ENCODE measurements at regions not wholly inside any gene's neighbourhood (a gene's known extent, or its start where the extent isn't known, plus 50 kb on each side); places are given as distances from the start of the nearest gene placed in this dataset.

DNA sequence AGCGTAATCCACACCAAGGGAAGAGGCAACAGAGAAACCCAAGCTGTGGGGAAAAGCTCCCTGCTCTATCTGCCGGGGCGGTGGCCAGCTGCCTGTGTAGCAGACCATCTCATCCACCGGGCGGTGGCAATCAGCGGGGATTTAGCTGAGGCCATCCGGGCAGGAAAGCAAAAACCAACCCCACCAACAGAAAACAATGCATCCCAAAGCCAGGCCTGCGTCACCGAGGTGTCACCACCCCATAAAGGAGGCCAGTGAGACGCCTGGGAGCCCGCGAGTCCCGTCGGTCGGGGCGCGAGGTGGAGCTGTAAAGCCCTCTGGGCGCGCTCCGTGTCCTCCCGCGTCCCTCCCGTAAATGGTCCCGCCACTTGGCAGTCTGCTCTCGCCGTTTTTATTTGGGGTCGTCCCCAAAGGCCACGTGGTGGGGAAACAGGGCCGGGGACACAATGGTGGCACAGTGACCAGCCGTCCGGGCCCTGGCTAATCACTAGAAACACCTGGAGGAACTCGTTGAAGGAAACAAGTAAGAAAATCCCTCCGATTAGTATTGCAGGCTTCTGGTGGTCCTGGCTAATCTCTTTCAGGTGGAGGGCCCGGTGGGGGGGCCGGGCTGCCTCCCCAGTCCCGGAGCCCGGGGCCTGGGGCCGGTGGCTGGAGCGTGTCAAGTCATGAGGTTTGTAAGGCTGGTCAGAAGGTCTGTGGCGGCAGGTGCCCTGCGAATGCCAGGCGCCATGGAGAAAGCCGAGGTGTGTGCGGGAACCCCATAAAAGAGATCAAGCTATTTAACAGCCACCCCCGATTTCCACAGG is 94.7 kb upstream of the GSC start:
- DNase-seq = no peak
- no peaks in the 10 kb centered on the region for H3K4me1 ChIP-seq
- H3K36me3 ChIP-seq = no peaks in the 10 kb centered on the region
- peaks cover 98% of the 10 kb centered on the region for H3K27me3 ChIP-seq (ENCODE audit: low read depth)
- no peaks in the 10 kb centered on the region for H3K9me3 ChIP-seq (replicated peaks)
- no peak overlapping the region for H3K4me3 ChIP-seq
- intact Hi-C loops (cut with micrococcal nuclease) = no loop called here
- TF ChIP-seq CTCF (IDR thresholded peaks at IDR 0.05; ENCODE audit: borderline replicate concordance) = no peak
- H3K27ac ChIP-seq (replicated peaks) = no peak overlapping the region

DNA sequence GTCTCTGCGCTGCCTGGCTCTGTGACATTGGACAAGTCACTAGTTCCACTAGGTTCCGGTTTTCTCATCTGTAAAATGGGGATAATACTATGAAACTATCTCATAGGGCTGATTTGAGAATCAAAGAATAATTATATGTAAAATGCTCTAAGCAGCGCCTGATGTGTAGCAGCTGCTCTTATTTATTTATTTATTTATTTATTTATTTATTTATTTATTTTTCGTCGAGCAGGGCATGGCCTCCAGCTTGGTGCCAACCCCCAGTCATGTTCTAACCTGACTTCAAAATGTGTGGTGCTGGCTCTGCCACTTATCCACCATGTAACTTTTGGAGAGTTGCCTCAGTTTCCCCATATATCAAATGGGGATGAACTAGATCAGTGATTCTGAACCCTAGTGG is 93.5 kb upstream of the GSC start:
- no peaks in the 10 kb centered on the region for H3K36me3 ChIP-seq
- H3K27me3 ChIP-seq (ENCODE audit: low read depth) = peaks cover 92% of the 10 kb centered on the region
- TF ChIP-seq CTCF (IDR thresholded peaks at IDR 0.05; ENCODE audit: borderline replicate concordance) = no peak
- H3K4me3 ChIP-seq = no peak overlapping the region
- DNase-seq = no peak
- intact Hi-C loops (cut with micrococcal nuclease) = no loop called here
- no peak overlapping the region for H3K27ac ChIP-seq (replicated peaks)
- H3K4me1 ChIP-seq = no peaks in the 10 kb centered on the region
- H3K9me3 ChIP-seq (replicated peaks) = no peaks in the 10 kb centered on the region

GRCh38 chr14:94857950-94858349 is 88.0 kb upstream of the GSC start:
- Histone ChIP-seq H3K27ac (replicated peaks) (no peak overlapping the region), H3K36me3 (no peaks in the 10 kb centered on the region), H3K27me3 (ENCODE audit: low read depth) (peaks cover 63% of the 10 kb centered on the region), H3K9me3 (replicated peaks) (peaks cover 16% of the 10 kb centered on the region), H3K4me3 (no peak overlapping the region), H3K4me1 (no peaks in the 10 kb centered on the region)
- peak; percentile 22 for DNase-seq
- no peak for TF ChIP-seq CTCF (IDR thresholded peaks at IDR 0.05; ENCODE audit: borderline replicate concordance)
- intact Hi-C loops (cut with micrococcal nuclease) = no loop called here

- intact Hi-C loops (cut with micrococcal nuclease) = no loop called here
- Histone ChIP-seq H3K4me1 (peaks cover 7% of the 10 kb centered on the region), H3K36me3 (no peaks in the 10 kb centered on the region), H3K27me3 (ENCODE audit: low read depth) (peaks cover 25% of the 10 kb centered on the region), H3K9me3 (replicated peaks) (peaks cover 16% of the 10 kb centered on the region), H3K4me3 (no peak overlapping the region), H3K27ac (replicated peaks) (no peak overlapping the region)
- TF ChIP-seq CTCF (IDR thresholded peaks at IDR 0.05; ENCODE audit: borderline replicate concordance) = no peak
- no peak for DNase-seq
Measured at GRCh38 chr14:94853920-94854319, 84.0 kb upstream of the GSC start.

- peaks cover 19% of the 10 kb centered on the region for H3K9me3 ChIP-seq (replicated peaks)
- no peak for DNase-seq
- no peak overlapping the region for H3K4me3 ChIP-seq
- no peak for TF ChIP-seq CTCF (IDR thresholded peaks at IDR 0.05; ENCODE audit: borderline replicate concordance)
- intact Hi-C loops (cut with micrococcal nuclease) = no loop called here
- H3K27ac ChIP-seq (replicated peaks) = peak overlapping the region; percentile 16
- no peaks in the 10 kb centered on the region for H3K36me3 ChIP-seq
- H3K4me1 ChIP-seq = peaks cover 7% of the 10 kb centered on the region
- H3K27me3 ChIP-seq (ENCODE audit: low read depth) = peaks cover 19% of the 10 kb centered on the region
Measured at GRCh38 chr14:94850309-94851211, 80.6 kb upstream of the GSC start.

Data from left ventricle myocardium inferior (tissue), 1 donor.